HG03025 (cell line): ENCODE measurements at regions not wholly inside any gene's neighbourhood (a gene's known extent, or its start where the extent isn't known, plus 50 kb on each side); places are given as distances from the start of the nearest gene placed in this dataset.

Experiments
- ATAC-seq: cut with Tn5 transposase; IDR thresholded peaks from one replicate; pipeline ENCODE4 v1.9.1; 2021; ENCODE audit warnings: mild to moderate bottlenecking, moderate library complexity; ENCODE audit not compliant: unreplicated experiment, low FRiP score

- no peak for ATAC-seq
These were observed 234.2 kb upstream of the CDH6 start for GRCh38 chr5:30959238-30959637.

GRCh38 chr5:30957591-30957990 is 235.9 kb upstream of the CDH6 start:
- no peak for ATAC-seq

GRCh38 chr5:30956251-30956650 is 237.2 kb upstream of the CDH6 start:
- no peak for ATAC-seq

GRCh38 chr5:30937070-30937469 is 256.4 kb upstream of the CDH6 start:
- no peak for ATAC-seq

GRCh38 chr5:30933599-30933998 is 259.9 kb upstream of the CDH6 start:
- no peak for ATAC-seq

- no peak for ATAC-seq
These were observed 261.0 kb upstream of the CDH6 start for GRCh38 chr5:30932273-30933017.

- no peak for ATAC-seq
These were observed 262.8 kb upstream of the CDH6 start for GRCh38 chr5:30930736-30931135.

- ATAC-seq, result no peak
These were observed 264.5 kb upstream of the CDH6 start for GRCh38 chr5:30928956-30929355.

- ATAC-seq, result no peak
These were observed 267.3 kb upstream of the CDH6 start for GRCh38 chr5:30926218-30926617.

GRCh38 chr5:30921388-30921787 is 272.1 kb upstream of the CDH6 start:
- no peak for ATAC-seq

GRCh38 chr5:30918171-30918570 is 275.3 kb upstream of the CDH6 start:
- ATAC-seq, result no peak

- no peak for ATAC-seq
These were observed 285.1 kb upstream of the CDH6 start for GRCh38 chr5:30908356-30908755.

- ATAC-seq, result no peak
These were observed 293.1 kb upstream of the CDH6 start for GRCh38 chr5:30900367-30900766.

- no peak for ATAC-seq
These were observed 298.7 kb upstream of the CDH6 start for GRCh38 chr5:30894811-30895210.

- ATAC-seq, result no peak
These were observed 301.8 kb upstream of the CDH6 start for GRCh38 chr5:30891660-30892059.

- no peak for ATAC-seq
These were observed 303.1 kb upstream of the CDH6 start for GRCh38 chr5:30890377-30890776.

GRCh38 chr5:30880514-30880913 is 313.0 kb upstream of the CDH6 start:
- no peak for ATAC-seq

- ATAC-seq, result no peak
These were observed 313.6 kb upstream of the CDH6 start for GRCh38 chr5:30879887-30880286.

- ATAC-seq, result no peak
These were observed 314.7 kb upstream of the CDH6 start for GRCh38 chr5:30878746-30879145.

GRCh38 chr5:30878296-30878695 is 315.2 kb upstream of the CDH6 start:
- ATAC-seq, result no peak

GRCh38 chr5:30874241-30875034 is 319.0 kb upstream of the CDH6 start:
- ATAC-seq, result no peak

GRCh38 chr5:30871196-30871595 is 322.3 kb upstream of the CDH6 start:
- ATAC-seq, result no peak
